Transverse colon (tissue), 4 donors: ENCODE measurements at regions not wholly inside any gene's neighbourhood (a gene's known extent, or its start where the extent isn't known, plus 50 kb on each side); places are given as distances from the start of the nearest gene placed in this dataset.

Source experiments
- DNase-seq: peaks from one replicate; pipeline ENCODE4 v3.0.0-alpha.2; 2019
- H3K27ac ChIP-seq, 4 donors: fragments of 200-600 bp; sonication (generic); 2 replicates each; pipeline ENCODE4 v1.5.1; 2016 to 2018; ENCODE audit warnings: inconsistent platforms in 4 of 4
- H3K27me3 ChIP-seq: fragments of 200-600 bp; sonication (generic); 2 replicates; pipeline ENCODE4 v1.5.1; 2017; ENCODE audit warnings: inconsistent platforms
- H3K36me3 ChIP-seq, 4 donors: fragments of 200-600 bp; sonication (generic); 2 replicates each; pipeline ENCODE4 v1.5.1; 2017 to 2019; ENCODE audit warnings: inconsistent platforms in 4 of 4
- H3K4me1 ChIP-seq, 4 donors: fragments of 200-600 bp; sonication (generic); 2 replicates each; pipeline ENCODE4 v1.5.1; 2017 to 2020; ENCODE audit warnings: inconsistent platforms in 4 of 4
- H3K4me3 ChIP-seq, 4 donors: fragments of 200-600 bp; sonication (generic); 1 replicate in 1 of 4; 2 replicates in 3 of 4; pipeline versions ENCODE4 v1.5.1 to v1.6.1; 2017 to 2019; ENCODE audit warnings: inconsistent platforms in 4 of 4
- H3K9me3 ChIP-seq, 2 donors: fragments of 200-600 bp; sonication (generic); 2 replicates each; pipeline ENCODE4 v1.5.1; 2017 to 2019; ENCODE audit warnings: inconsistent platforms in 2 of 2
- CTCF ChIP-seq, 5 experiments: fragments of 200-600 bp in 3 of 5; fragments of 450-650 bp in 2 of 5; sonication (generic) in 3 of 5; IDR thresholded peaks; 1 replicate in 2 of 5; 2 replicates in 3 of 5; pipeline ENCODE4 v1.5.1; 2016 to 2017; ENCODE audit warnings: antibody characterized with exemption in 5 of 5, inconsistent platforms in 3 of 5, mild to moderate bottlenecking in 2 of 5, moderate library complexity in 1 of 5
- EP300 ChIP-seq: sonication (generic); formaldehyde crosslinking; IDR thresholded peaks from one replicate; pipeline ENCODE4 v1.6.1; 2017; ENCODE audit warnings: antibody characterized with exemption, low read depth
- POLR2A ChIP-seq: fragments of 450-650 bp; IDR thresholded peaks from one replicate; pipeline ENCODE4 v1.6.1; 2016; ENCODE audit warnings: antibody characterized with exemption, mild to moderate bottlenecking, moderate library complexity
- POLR2AphosphoS5 ChIP-seq, 3 donors: sonication (generic); formaldehyde crosslinking; IDR thresholded peaks; one replicate each; pipeline ENCODE4 v1.6.1; 2016; ENCODE audit warnings: antibody characterized with exemption in 3 of 3
- WGBS, 2 donors: methylation state at CpG; one replicate each; pipeline ENCODE4 v1.1.5; 2018; ENCODE audit warnings: low coverage in 1 of 2; 5-methylcytosine and 5-hydroxymethylcytosine counted together
- in situ Hi-C, 4 donors: fragments of 200-750 bp; cut with MboI; loops; one replicate each; pipeline versions ENCODE4 v1.15.0 to v1.15.1; 2017; ENCODE audit warnings: low sequenced_read_pairs in 3 of 4, low pct_ligation_motif_present in 1 of 4, low pct_unique_long_range_greater_than_20kb in 1 of 4
- intact Hi-C: fragments of 100-400 bp; cut with DNase I; formaldehyde crosslinking; loops from one replicate; pipeline ENCODE4 v1.15.1; 2023; ENCODE audit warnings: low total_unique reads

- DNase-seq, result no peak
These were observed 494.3 kb downstream of the PDCD6IP start for GRCh38 chr3:34292605-34293300.

GRCh38 chr3:34294240-34294639 lies 495.8 kb downstream of the PDCD6IP start:
- Histone ChIP-seq H3K27ac (no peak overlapping the region), H3K9me3 (no peaks in the 10 kb centered on the region), H3K27me3 (no peaks in the 10 kb centered on the region), H3K4me1 (no peaks in the 10 kb centered on the region), H3K4me3 (no peak overlapping the region), H3K36me3 (no peaks in the 10 kb centered on the region)
- TF ChIP-seq POLR2AphosphoS5 (IDR thresholded peaks at IDR 0.05) (no peak), POLR2A (no peak), EP300 (no peak), CTCF (IDR thresholded peaks at IDR 0.05) (no peak)
- in situ Hi-C loops, result no loop called here
- intact Hi-C loops, result no loop called here
- DNase-seq, result no peak

More at GRCh38 chr3:34292605-34293300, 494.3 kb downstream of the PDCD6IP start:
- Histone ChIP-seq H3K36me3 (no peaks in the 10 kb centered on the region), H3K4me1 (no peaks in the 10 kb centered on the region), H3K27me3 (no peaks in the 10 kb centered on the region), H3K4me3 (no peak overlapping the region), H3K27ac (no peak overlapping the region), H3K9me3 (no peaks in the 10 kb centered on the region)
- WGBS, 2 donors, result 56 to 67% methylated on average over 2 to 3 of the region's 3 CpGs
- TF ChIP-seq CTCF (IDR thresholded peaks at IDR 0.05) (no peak), POLR2A (no peak), POLR2AphosphoS5 (IDR thresholded peaks at IDR 0.05) (no peak), EP300 (no peak)
- intact Hi-C loops (no loop called here), in situ Hi-C loops (no loop called here)

GRCh38 chr3:34296796-34297195 lies 498.4 kb downstream of the PDCD6IP start:
- Histone ChIP-seq H3K4me3 (no peak overlapping the region), H3K27ac (no peak overlapping the region), H3K27me3 (no peaks in the 10 kb centered on the region), H3K9me3 (no peaks in the 10 kb centered on the region), H3K4me1 (no peaks in the 10 kb centered on the region), H3K36me3 (no peaks in the 10 kb centered on the region)
- in situ Hi-C loops, result no loop called here
- 86% methylated on average over 4 of the region's 4 CpGs; no CpG with 5 or more reads in 1 of the 2 donors for WGBS, 2 donors
- TF ChIP-seq EP300, result no peak
- no peak for TF ChIP-seq CTCF (IDR thresholded peaks at IDR 0.05)
- TF ChIP-seq POLR2A, result no peak
- no peak for TF ChIP-seq POLR2AphosphoS5 (IDR thresholded peaks at IDR 0.05)
- intact Hi-C loops, result no loop called here
- no peak for DNase-seq

GRCh38 chr3:34298653-34299052 lies 500.2 kb downstream of the PDCD6IP start:
- Histone ChIP-seq H3K4me3 (no peak overlapping the region), H3K36me3 (no peaks in the 10 kb centered on the region), H3K9me3 (no peaks in the 10 kb centered on the region), H3K27ac (no peak overlapping the region), H3K4me1 (no peaks in the 10 kb centered on the region), H3K27me3 (no peaks in the 10 kb centered on the region)
- TF ChIP-seq CTCF (IDR thresholded peaks at IDR 0.05), result no peak
- no peak for DNase-seq
- intact Hi-C loops, result no loop called here
- in situ Hi-C loops, result no loop called here
- WGBS, 2 donors, result 54 to 70% methylated on average over 2 of the region's 2 CpGs
